NOMO-1 treated with dmso at 0.1 percent for 144 hours (cell line): ENCODE measurements at regions not wholly inside any gene's neighbourhood (a gene's known extent, or its start where the extent isn't known, plus 50 kb on each side); places are given as distances from the start of the nearest gene placed in this dataset.
A peak's percentile ranks its signal among the peaks of the same experiment; 100 is the strongest.

Experiments
- DNase-seq: peaks from one replicate; lab custom pipeline; 2025; ENCODE audit not compliant: unreplicated experiment; lab: John Stamatoyannopoulos, UW

GRCh38 chr15:62625429-62626033 lies 417.0 kb upstream of the TPM1 start:
- DNase-seq, result no peak

GRCh38 chr15:62626903-62627302 lies 415.6 kb upstream of the TPM1 start:
- no peak for DNase-seq

DNA sequence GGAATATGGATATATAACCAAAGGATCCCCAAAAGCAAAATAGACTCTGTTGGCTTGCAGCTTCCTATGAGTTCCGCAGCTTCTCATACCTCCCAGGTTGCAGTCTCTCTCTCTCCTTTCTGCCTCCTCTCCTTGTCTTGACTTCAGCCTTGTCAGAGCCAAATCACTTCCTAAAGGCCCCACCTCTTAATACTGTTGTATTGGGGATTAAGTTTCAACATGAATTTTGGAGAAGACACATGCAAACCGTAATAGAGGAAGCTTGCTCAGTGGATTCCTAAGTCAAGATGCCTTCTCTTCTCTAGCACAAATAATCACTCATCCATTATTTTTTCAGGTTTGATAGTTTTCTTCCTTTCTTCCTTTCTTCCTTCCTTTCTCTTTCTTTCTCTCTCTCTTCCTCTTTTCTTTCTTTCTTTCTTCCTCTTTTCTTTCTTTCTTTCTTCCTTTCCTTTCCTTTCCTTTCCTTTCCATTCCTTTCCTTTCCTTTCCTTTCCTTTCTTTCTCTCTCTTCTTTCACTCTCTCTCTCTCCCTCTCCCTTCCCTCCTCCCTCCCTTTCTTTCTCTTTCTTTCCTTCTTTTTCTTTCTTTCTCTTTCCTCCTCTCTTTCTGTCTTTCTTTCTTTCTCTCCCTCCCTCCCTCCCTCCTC lies 411.3 kb upstream of the TPM1 start:
- no peak for DNase-seq

DNA sequence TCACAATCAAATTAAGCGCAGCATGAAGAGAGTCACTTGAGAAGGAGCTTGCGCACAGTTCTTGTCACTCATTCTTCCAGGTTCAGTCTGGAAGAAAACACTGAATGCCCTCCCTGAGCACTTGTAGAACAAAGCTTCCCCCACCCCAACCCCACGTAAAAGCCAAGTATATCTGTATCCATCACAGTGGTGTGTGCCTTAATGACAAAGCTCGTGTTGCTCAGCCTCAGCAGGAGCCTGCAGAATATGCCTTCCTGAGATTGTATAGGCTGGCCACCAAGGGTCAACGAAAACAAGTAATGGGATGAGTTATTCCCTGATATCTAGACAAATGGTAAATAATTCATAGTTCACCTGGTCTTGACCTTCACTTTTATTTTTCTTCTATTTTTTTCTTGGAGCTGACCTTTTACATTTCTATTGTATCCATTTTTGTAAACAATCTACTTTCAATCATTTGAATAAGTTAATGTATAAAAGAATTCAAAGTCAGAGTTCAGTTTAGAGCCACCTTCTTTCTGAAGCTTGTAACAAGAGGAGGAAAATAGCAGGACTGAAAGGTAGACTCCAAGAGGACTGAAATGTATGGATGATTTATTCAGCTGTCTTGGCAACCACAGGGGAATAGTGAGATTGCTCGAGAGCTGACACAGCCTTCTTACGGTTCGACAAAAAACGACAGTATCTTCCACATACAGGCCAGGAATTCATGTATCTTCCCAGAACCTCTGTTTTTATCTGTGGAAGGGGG lies 405.5 kb upstream of the TPM1 start:
- DNase-seq, result no peak

DNA sequence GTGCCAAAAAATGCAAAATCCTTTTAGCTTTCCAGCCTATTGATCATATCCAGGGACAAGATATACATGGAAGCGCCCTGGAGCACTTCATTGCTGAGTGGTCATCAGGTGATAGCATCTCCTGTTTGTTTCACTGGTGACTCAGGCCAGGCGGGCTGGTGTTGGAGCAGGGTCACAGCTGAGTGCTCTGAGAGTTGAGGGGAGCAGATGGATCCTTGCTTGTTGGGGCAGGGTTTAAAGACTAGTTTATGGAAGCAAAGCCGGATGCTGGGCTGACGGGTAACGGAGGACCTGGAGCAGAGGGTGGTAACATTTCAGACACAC lies 405.0 kb upstream of the TPM1 start:
- DNase-seq, result no peak

GRCh38 chr15:62637950-62638619 lies 404.5 kb upstream of the TPM1 start:
- DNase-seq, result no peak

- no peak for DNase-seq
Observed at GRCh38 chr15:62639432-62639831, 403.1 kb upstream of the TPM1 start.

- no peak for DNase-seq
Observed at GRCh38 chr15:62639906-62640605, 402.5 kb upstream of the TPM1 start.

- no peak for DNase-seq
Observed at GRCh38 chr15:62641825-62642224, 400.7 kb upstream of the TPM1 start.

DNA sequence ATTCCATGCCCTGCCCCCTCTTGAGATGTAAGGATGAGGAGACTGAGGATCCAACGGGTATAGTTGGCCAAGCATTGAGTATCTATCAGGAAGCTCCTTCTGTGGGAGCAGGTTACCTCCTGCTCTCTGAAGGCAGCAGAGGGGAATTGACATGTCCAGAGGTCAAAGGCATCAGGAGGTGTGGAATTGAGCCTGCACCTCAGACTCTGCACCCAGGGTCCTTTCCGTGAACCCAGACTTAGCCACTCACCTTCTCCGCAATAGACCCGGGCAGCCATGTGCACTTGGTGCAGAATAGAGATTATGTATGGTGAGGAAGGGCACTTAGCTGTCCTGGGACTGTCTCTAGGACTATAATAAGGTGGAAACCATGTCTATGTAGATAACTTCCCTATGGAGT lies 399.0 kb upstream of the TPM1 start:
- no peak for DNase-seq

GRCh38 chr15:62644216-62644888 lies 398.2 kb upstream of the TPM1 start:
- DNase-seq, result no peak

GRCh38 chr15:62644889-62645742 lies 397.4 kb upstream of the TPM1 start:
- DNase-seq, result no peak

- no peak for DNase-seq
Observed at GRCh38 chr15:62647202-62647842, 395.2 kb upstream of the TPM1 start.

DNA sequence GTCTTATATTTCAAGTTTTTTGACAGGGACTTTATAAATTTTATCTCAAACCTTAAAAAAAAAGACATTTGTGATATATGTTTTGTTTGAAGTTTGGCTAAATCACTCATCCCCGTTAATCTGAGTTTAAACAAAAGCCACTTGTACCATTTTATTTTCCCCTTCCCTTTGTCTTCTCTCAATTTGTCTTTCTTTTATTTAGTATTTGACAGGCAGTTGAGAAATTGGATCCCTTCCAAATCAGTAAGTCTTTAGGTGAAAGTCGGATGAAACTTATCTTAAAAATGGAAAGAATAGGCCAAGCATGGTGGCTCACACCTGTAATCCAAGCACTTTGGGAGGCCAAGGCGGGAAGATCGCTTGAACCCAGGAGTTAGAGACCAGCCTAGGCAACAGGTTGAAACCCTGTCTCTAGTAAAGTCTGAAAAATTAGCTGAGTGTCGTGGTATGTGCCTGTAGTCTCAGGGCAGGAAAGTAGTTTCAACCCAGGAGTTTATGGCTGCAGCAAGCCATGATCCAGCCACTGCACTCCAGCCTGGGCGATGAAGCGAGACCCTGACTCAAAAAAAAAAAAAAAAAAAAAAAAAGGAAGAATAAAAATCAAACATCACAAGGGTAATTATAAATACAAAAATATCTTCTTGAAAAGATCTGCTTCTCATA lies 394.6 kb upstream of the TPM1 start:
- DNase-seq, result no peak

DNA sequence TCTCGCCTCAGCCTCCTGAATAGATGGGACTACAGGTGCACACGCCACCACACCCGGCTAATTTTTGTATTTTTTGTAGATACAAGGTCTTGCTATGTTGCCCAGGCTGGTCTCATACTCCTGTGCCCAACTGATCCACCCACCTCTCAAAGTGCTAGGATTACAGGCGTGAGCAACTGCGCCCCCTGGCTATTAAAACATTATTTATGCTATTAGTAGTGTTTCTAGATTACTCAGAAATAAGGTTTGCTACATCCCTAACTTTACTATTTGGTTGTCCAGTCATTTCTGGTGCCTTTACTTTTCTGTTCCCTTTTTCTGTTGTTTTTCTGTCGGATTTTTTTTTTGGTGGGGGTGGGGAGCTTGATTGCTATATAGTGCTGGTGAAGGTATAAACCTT lies 393.6 kb upstream of the TPM1 start:
- DNase-seq, result no peak

DNA sequence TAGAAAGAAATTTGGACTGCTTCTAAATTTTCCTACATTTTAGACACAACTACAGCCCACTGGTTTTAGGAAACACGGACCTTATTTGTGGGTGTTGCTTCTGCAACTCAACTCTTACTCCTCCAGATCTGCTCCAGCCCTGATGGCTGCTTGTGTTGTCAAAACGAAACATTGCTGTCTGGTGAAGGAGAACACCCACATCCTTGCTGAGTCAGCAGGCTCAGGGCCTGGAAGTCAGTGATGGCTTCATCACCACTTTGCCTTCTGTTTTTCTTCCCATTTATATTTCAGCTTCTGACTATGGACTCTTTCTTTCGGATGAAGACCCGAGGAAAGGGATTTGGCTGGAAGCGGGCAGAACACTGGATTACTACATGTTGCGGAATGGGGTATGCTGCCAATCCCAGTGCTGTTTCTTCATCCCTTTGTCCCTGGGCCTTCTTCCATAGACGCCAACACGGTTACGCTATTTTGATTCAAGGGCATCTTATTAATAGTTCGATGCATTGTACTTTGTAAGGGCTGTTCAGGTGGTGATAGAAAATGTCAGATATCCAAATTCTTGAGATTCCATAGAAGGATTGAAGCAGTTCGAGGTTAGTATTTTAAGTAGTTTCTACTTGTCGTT lies 392.6 kb upstream of the TPM1 start:
- DNase-seq, result no peak

DNA sequence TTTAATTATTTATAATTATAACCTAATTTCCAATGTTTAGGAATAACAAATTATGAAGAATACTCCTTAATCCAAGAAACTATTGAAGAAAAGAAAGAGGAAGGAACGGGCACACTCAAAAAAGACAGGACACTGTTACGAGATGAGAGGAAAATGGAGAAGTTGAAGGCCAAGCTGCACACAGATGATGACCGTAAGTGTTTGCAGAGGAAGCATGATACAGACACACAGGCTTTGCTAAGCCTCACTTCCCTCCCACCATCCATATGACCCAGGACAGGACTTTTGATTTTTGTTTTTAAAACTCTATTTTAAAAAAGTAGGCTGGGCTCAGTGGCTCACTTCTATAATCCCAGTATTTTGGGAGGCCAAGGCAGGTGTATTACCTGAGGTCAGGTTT lies 389.4 kb upstream of the TPM1 start:
- peak; percentile 27 for DNase-seq

GRCh38 chr15:62656071-62656470 lies 386.5 kb upstream of the TPM1 start:
- DNase-seq, result no peak
